ENCODE measurements at regions not wholly inside any gene's neighbourhood (a gene's known extent, or its start where the extent isn't known, plus 50 kb on each side); places are given as distances from the start of the nearest gene placed in this dataset.
"Not testable (repeated sequence)": the region's sequence is repeated elsewhere in the genome, so short reads cannot be mapped to it uniquely, and the experiment has no call there.

GRCh38 chr6:163750431-163751031 is 336.0 kb downstream of the QKI start:
- no peak for TF ChIP-seq CTCF (IDR thresholded peaks at IDR 0.05)
- no peak for DNase-seq (ENCODE audit: low spot score)
- Histone ChIP-seq H3K27ac (no peak overlapping the region), H3K4me3 (no peak overlapping the region)

GRCh38 chr6:163748886-163749285 is 334.4 kb downstream of the QKI start:
- H3K4me3 ChIP-seq, result no peak overlapping the region
- no peak for TF ChIP-seq CTCF (IDR thresholded peaks at IDR 0.05)
- DNase-seq (ENCODE audit: low spot score), result no peak

GRCh38 chr6:163748036-163748435 is 333.5 kb downstream of the QKI start:
- no peak for TF ChIP-seq CTCF (IDR thresholded peaks at IDR 0.05)
- no peak for DNase-seq (ENCODE audit: low spot score)
- H3K27ac ChIP-seq, result no peak overlapping the region
- no peak overlapping the region for H3K4me3 ChIP-seq

More at GRCh38 chr6:163748886-163749285, 334.4 kb downstream of the QKI start:
- no peak overlapping the region for H3K27ac ChIP-seq

GRCh38 chr6:163747058-163747457 is 332.5 kb downstream of the QKI start:
- not testable (repeated sequence) for H3K27ac ChIP-seq; DNase-seq (ENCODE audit: low spot score); H3K4me3 ChIP-seq

GRCh38 chr6:163745536-163746400 is 331.2 kb downstream of the QKI start:
- no peak overlapping the region for H3K27ac ChIP-seq
- TF ChIP-seq CTCF (IDR thresholded peaks at IDR 0.05), result no peak
- DNase-seq (ENCODE audit: low spot score), result no peak
- H3K4me3 ChIP-seq, result no peak overlapping the region

GRCh38 chr6:163744256-163744925 is 329.9 kb downstream of the QKI start:
- H3K4me3 ChIP-seq, result no peak overlapping the region
- TF ChIP-seq CTCF (IDR thresholded peaks at IDR 0.05), result no peak
- DNase-seq (ENCODE audit: low spot score), result no peak
- H3K27ac ChIP-seq, result no peak overlapping the region

- no peak overlapping the region for H3K27ac ChIP-seq
- no peak for DNase-seq (ENCODE audit: low spot score)
- TF ChIP-seq CTCF (IDR thresholded peaks at IDR 0.05), result no peak
- H3K4me3 ChIP-seq, result no peak overlapping the region
These were observed 329.3 kb downstream of the QKI start for GRCh38 chr6:163743796-163744195.
